Ishikawa (cell line): ENCODE measurements at regions not wholly inside any gene's neighbourhood (a gene's known extent, or its start where the extent isn't known, plus 50 kb on each side); places are given as distances from the start of the nearest gene placed in this dataset.

Experiments used
- CEBPB ChIP-seq: IDR thresholded peaks from 2 replicates; pipeline ENCODE4 v1.6.1; 2012
- CREB1 ChIP-seq: IDR thresholded peaks from 2 replicates; pipeline ENCODE4 v1.6.1; 2012; ENCODE audit warnings: low read depth
- EGR1 ChIP-seq: IDR thresholded peaks from 2 replicates; pipeline ENCODE4 v1.6.1; 2012
- EP300 ChIP-seq: IDR thresholded peaks from 2 replicates; pipeline ENCODE4 v1.6.1; 2012; ENCODE audit warnings: borderline replicate concordance
- FOXM1 ChIP-seq: IDR thresholded peaks from 2 replicates; pipeline ENCODE4 v1.6.1; 2012; ENCODE audit warnings: low read depth, borderline replicate concordance
- NFIC ChIP-seq: IDR thresholded peaks from 2 replicates; pipeline ENCODE4 v1.6.1; 2012
- RAD21 ChIP-seq: IDR thresholded peaks from 2 replicates; pipeline ENCODE4 v1.6.1; 2012; ENCODE audit warnings: low read depth
- TAF1 ChIP-seq: IDR thresholded peaks from 2 replicates; pipeline ENCODE4 v1.6.1; 2012; ENCODE audit warnings: low read depth, mild to moderate bottlenecking
- TCF12 ChIP-seq: IDR thresholded peaks from 2 replicates; pipeline ENCODE4 v1.6.1; 2012; ENCODE audit warnings: low read depth
- TEAD4 ChIP-seq: IDR thresholded peaks from 2 replicates; pipeline ENCODE4 v1.6.1; 2012
- YY1 ChIP-seq: IDR thresholded peaks from 2 replicates; pipeline ENCODE4 v1.6.1; 2012; ENCODE audit warnings: low read depth
- ZBTB7A ChIP-seq: IDR thresholded peaks from 2 replicates; pipeline ENCODE4 v1.6.1; 2012; ENCODE audit warnings: low read depth
- TF ChIP-seq, protein P1 (sequence below): IDR thresholded peaks from 2 replicates; pipeline ENCODE4 v1.6.1; 2012
- TF ChIP-seq, protein P2 (sequence below): IDR thresholded peaks from 2 replicates; pipeline ENCODE4 v1.6.1; 2012
- TF ChIP-seq, protein P3 (sequence below): IDR thresholded peaks from 2 replicates; pipeline ENCODE4 v1.6.1; 2012; ENCODE audit warnings: low read depth, mild to moderate bottlenecking

DNA sequence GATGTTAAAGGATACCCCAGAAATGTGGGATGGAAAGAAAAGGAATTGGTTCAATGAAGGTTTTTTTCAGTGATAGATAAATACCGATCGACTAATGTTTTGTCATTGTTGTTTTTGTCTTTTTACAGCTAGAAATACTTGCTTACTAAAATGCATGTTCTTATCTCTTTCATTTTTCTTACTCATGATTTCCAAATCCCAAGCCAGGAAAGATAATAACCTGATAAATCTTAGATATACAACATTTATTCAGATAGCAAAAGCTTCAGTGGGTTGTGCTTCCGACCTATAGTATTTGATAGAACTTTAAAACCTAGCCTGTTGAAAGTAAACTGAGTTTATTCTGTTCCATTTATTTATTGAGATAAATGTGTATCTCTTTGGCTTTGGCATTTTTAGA, 187.5 kb downstream of the EDN1 start:
- no peak for TF ChIP-seq YY1
- TF ChIP-seq, protein P1, sequence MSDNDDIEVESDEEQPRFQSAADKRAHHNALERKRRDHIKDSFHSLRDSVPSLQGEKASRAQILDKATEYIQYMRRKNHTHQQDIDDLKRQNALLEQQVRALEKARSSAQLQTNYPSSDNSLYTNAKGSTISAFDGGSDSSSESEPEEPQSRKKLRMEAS: no peak
- TF ChIP-seq RAD21: no peak
- TF ChIP-seq CREB1: no peak
- no peak for TF ChIP-seq NFIC
- TF ChIP-seq, protein P2, sequence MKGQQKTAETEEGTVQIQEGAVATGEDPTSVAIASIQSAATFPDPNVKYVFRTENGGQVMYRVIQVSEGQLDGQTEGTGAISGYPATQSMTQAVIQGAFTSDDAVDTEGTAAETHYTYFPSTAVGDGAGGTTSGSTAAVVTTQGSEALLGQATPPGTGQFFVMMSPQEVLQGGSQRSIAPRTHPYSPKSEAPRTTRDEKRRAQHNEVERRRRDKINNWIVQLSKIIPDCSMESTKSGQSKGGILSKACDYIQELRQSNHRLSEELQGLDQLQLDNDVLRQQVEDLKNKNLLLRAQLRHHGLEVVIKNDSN: no peak
- TF ChIP-seq, protein P3, sequence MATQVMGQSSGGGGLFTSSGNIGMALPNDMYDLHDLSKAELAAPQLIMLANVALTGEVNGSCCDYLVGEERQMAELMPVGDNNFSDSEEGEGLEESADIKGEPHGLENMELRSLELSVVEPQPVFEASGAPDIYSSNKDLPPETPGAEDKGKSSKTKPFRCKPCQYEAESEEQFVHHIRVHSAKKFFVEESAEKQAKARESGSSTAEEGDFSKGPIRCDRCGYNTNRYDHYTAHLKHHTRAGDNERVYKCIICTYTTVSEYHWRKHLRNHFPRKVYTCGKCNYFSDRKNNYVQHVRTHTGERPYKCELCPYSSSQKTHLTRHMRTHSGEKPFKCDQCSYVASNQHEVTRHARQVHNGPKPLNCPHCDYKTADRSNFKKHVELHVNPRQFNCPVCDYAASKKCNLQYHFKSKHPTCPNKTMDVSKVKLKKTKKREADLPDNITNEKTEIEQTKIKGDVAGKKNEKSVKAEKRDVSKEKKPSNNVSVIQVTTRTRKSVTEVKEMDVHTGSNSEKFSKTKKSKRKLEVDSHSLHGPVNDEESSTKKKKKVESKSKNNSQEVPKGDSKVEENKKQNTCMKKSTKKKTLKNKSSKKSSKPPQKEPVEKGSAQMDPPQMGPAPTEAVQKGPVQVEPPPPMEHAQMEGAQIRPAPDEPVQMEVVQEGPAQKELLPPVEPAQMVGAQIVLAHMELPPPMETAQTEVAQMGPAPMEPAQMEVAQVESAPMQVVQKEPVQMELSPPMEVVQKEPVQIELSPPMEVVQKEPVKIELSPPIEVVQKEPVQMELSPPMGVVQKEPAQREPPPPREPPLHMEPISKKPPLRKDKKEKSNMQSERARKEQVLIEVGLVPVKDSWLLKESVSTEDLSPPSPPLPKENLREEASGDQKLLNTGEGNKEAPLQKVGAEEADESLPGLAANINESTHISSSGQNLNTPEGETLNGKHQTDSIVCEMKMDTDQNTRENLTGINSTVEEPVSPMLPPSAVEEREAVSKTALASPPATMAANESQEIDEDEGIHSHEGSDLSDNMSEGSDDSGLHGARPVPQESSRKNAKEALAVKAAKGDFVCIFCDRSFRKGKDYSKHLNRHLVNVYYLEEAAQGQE: no peak
- TF ChIP-seq FOXM1: no peak
- no peak for TF ChIP-seq EGR1
- TF ChIP-seq TCF12: no peak
- no peak for TF ChIP-seq EP300
- no peak for TF ChIP-seq ZBTB7A
- TF ChIP-seq TEAD4: no peak
- TF ChIP-seq TAF1: no peak
- no peak for TF ChIP-seq CEBPB

DNA sequence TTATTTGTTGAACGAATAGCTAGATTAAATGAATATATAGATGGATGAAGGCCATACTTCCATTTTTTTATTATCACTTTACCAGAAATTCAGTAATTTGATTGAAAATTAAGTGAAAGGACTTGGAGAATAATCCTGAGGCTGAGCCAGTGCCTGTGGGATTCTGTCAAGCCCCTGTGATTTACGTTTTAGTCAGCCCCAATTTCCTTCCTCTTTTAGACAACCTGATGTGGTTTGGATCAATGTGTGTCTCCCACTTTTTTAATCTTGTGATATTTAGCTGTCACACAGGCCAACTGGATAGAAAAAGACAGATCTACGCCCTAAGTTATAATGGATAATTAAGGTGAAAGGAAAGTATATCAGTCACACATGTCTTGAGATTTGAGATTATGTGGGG, 188.8 kb downstream of the EDN1 start:
- TF ChIP-seq YY1: no peak
- no peak for TF ChIP-seq RAD21
- no peak for TF ChIP-seq ZBTB7A
- TF ChIP-seq, protein P2: no peak
- TF ChIP-seq EGR1: no peak
- TF ChIP-seq FOXM1: no peak
- TF ChIP-seq, protein P1: no peak
- no peak for TF ChIP-seq CREB1
- TF ChIP-seq TEAD4: no peak
- TF ChIP-seq TCF12: no peak
- no peak for TF ChIP-seq CEBPB
- TF ChIP-seq NFIC: no peak
- TF ChIP-seq, protein P3: no peak
- TF ChIP-seq EP300: no peak

DNA sequence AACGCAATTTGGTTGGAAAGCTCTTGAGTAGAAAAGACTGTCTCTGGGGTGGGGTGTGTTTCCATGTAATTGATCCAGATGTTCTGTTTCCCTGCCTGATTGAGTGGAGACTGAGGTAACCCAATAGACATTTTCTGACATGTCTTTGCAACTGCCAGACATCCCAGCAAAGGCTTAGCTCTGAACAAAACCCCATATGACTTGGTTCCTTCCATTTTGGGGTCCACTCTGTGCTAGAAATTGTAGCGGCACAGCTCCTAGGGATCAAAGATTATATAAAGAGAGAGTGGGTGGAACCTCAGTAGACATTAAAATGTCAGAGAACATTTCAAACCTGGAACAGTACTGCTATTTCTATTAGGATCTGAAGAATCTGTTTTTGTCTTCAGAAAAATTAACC, 189.3 kb downstream of the EDN1 start:
- TF ChIP-seq, protein P1: no peak
- TF ChIP-seq FOXM1 (no peak), EP300 (no peak), ZBTB7A (no peak)
- TF ChIP-seq, protein P3: no peak

DNA sequence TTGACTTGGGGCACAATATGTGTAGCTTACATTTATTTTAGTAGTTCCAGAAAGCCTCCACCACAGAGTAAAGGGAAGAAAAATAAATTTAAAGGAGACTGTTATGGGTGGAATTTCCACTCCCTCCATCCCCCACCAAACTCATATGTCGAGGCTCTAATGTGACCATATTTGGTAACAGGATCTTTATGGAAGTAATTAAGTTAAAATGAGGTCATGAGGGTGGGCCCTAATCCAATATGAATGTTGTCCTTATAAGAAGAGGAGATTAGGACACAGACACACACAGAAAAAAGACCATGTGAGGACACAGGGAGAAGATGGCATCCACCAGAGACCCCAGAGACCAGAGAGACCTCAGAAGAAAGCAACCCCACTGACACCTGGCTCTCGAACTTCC, 189.7 kb downstream of the EDN1 start:
- TF ChIP-seq EGR1 (no peak), CEBPB (no peak), FOXM1 (no peak), EP300 (no peak), ZBTB7A (no peak), TEAD4 (no peak), CREB1 (no peak), NFIC (no peak), RAD21 (no peak), TAF1 (no peak), YY1 (no peak), TCF12 (no peak)
- TF ChIP-seq, protein P1: no peak
- TF ChIP-seq, protein P2: no peak
- TF ChIP-seq, protein P3: no peak
